ENCODE measurements at regions not wholly inside any gene's neighbourhood (a gene's known extent, or its start where the extent isn't known, plus 50 kb on each side); places are given as distances from the start of the nearest gene placed in this dataset.

DNA sequence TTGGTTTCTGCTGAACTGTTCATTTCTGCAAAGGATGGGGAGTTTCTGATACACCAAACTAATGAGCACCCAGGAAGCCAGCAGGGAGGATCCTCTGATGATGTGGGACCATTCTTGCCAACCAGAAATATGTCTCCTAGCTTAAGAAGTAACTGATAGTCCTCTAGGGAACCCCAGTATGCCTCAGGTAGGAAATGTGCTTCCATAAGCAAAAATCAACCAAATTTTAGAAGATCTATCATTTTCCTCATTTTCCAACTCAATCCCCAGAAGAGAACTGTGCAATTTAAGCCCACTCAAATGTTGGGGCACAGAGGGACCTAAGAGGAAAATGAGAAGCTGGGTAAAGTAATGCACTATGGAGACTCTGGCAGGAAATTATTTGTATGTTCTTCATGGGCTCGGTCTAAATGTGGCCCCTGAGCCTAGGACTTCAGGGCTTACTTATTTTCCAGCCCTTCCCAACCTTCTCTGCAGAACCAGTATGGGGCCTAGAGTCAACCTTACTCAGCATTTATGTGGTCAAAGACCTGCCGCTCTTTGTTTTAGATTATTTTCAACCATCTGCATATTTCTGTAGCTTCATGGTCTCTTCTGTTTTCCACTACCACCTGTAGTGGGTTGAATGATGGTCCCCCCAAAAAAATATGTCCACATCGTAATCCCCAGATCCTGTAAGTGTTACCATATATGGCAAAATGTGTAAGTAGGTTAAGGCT, 359.8 kb upstream of the CDH4 start:
- no peak for DNase-seq

DNA sequence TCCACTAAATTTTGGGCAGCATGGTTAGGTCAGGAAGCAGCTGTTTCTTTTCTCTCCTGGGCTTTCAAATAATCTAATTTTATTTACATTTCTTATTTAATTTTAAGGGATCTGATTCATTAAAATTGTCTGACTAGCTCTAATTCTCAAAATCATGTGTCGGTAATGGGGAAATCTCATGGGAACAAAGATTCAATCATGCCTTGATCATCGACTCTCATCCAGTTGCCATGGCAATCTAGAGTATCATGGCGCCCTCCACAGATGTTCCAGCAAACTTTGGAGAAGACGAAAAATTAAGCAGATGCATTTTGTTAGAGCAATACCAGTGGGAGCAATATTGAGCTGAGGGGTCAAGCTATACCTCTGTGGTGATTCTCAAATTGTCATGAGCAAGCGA, 358.0 kb upstream of the CDH4 start:
- no peak for DNase-seq

DNA sequence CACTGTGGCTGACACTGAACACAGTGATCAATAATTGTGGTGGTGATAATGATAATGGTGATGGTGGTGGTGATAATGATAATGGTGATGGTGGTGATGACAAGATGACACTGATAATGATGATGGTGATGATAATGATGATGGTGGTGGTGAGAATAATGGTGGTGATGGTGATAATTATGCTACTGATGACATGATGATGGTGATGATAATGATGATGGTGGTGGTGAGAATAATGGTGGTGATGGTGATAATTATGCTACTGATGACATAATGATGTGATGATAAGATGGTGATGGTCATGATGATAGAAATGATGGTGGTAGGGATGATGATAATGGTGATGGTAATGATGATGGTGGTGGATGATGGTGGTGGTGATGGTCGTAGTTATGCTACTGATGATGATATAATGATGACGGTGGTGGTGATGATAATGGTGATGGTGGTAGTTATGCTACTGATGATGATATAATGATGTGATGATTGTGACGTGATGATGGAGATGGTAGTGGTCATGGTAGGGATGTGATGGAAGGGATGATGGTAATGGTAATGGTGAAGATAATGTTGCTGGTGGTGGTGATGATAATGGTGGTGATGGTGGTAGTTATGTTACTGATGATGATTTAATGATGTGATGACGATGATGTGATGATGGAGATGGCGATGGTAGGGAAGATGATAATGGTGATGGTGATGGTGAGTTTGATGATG, 356.5 kb upstream of the CDH4 start:
- no peak for DNase-seq

DNA sequence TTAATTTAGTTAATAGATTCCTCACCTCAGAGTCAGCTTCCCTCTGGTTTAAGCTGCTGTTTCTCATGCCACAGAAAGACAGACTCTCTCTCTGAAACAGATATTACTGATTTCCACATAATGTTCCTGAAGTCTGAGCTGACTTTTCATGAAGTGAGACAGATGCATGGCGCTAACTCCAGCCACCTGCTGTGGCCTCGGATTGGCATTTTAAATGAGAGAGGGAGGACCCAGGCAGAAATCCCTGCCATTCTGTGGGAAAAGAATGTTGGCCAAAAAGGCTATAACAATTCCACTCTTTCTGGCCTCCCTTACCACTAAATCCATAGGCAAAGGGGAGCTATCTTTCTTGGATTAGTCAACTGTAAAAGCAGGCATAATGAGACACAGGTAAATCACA, 354.1 kb upstream of the CDH4 start:
- DNase-seq = no peak

DNA sequence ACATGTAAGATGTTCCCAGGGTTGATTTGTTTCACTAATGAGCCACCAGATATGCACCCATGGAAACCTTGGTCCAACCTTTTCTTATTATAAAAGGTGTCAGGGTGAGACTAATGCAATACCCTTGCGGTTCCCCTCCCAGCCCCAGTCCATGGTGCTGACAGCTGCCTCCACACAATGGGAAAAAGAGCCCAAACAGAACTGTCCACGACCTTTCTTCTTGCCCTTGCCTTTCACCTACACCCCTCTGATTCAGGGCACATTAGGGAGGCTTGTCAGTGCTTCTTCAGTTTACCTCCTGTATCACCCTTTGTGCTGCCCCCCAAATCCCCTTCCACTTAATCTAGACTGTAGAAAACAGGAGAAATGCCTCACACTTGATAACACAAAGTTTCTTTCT, 352.7 kb upstream of the CDH4 start:
- DNase-seq = no peak

DNA sequence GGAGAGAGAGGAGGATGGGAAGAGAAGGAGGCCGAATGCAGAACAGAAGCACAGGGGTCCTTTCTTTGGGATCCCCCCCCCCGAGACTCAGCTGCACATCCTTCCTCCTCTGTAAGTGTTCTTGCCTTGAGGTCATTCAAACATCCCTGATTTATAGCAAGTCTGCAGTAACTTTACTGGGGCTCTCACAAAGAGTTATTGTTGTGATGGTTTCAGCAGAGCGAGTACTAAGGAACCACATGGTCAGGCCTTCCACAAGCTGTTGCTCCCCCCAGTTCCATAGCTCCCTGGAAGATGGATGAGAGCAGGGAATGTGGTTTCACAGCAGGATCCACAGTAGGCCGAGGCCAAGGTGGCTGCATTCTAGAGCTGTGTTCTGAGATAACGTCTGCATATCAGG, 351.4 kb upstream of the CDH4 start:
- DNase-seq = no peak

DNA sequence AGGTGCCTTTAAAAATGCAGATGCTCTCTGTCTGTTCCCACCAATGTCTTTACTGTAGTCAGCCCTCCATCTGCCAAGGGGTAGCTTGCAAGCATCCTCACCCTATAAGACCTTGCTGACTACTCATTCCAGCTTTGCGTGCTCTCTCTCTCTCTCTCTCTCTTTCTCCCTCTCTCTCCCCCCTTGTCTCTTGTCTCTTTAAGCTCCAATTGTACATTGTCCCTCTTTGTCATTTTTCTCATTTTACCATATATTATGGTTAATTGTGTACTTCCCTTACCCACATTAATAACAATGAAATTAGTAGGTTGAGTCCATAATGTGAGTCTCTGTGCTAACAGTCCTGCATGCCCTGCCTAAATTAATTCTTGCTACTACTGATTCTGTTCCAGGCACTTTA, 350.2 kb upstream of the CDH4 start:
- DNase-seq = no peak

DNA sequence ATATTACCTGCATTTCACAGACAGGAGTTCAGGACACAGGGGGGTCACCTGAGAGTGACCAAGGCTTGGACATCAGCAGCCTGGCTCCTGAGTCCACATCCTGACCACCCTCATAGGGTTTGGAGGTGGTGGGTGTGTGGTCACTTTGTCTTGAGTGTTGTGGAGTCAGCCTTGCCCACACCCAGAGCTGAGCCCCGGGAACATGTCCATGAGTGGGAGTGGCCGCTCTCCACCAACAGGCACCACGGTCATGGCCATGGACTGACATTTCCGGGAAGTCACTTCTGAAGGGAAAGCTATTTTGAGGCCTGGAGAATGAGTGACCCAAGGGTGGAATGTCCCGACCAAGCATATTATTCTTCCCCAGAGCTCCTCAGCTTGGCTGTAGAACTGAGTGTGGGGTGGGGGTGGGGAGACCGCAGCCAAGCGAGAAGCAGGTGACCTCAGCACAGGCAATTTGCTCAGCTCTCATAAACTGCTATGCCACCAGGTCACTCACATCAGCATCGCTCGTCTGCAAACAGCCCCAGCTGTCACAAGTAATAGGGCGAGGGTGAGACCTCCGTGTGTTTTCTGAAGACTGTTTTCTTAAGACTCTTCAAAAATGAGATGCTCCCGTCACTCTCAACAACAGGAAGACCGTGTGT, 348.6 kb upstream of the CDH4 start:
- DNase-seq = no peak

DNA sequence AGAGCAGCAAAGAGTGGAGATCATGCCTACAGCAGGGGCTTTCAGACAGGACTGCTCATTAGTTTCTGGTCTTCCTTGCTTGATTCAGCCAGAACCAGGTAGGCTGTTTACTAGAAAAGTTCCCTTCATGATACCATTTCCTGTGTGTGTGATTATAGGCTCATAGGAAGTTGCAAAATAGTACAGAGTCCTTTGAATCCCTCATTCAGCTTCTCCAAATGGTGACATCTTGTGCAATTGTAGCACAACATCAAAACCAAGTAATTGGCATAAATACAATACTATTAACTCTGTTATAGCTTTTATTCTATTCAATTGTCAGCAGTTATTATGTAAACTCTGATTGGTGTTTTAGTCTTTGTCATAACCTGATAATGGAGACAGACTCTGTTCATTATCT, 347.3 kb upstream of the CDH4 start:
- DNase-seq = no peak

DNA sequence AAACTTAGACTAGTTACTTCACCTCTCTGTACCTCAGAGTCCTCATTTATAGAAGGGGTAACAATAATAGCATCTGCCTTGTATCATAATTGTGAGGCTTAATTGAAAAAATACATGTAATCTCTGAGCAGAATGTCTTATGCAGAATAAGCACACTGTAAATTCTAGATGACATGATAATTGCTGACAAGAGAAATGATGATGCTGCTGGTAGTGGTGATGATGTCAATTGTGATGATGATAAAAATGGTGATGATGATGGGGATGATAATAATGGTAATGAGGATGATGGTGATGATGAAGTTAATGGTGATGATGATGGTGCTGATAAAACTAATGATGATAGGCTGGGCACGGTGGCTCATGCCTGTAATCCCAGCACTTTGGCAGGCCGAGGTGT, 346.1 kb upstream of the CDH4 start:
- no peak for DNase-seq

DNA sequence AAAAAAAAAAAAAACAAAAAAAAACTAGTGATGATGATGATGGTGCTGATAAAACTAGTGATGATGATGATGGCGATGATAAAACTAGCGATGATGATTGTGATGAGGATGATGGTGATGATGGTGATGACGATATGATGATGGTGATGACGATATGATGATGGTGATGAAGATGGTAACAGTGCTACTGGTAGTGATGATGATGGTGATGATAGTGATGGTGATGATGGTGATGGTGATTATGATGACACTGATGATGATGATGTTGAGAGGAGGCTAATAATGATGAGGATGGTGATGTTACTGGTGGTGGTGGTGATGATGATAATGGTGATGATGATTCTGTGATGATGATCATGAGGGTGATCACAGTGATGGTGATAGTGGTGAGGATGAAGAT, 345.5 kb upstream of the CDH4 start:
- DNase-seq = no peak

DNA sequence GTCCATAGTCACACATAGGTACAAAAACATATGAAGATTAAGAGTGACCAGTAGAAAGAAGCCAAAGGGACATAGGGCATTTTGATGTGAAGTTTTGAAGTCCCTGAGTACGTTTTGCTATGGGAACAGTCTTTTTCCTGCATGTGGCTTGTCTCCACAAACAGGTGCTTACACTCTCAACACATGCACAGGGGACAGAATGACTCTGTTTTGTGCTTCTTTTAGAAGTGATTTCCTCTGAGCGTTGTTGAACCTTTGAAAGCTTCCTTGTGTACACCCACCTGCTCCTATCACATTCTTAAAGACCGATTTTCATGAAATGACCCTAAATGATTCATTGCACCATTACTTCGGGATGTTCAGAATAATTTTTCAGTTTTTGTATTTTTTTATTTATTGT, 338.8 kb upstream of the CDH4 start:
- no peak for DNase-seq

DNA sequence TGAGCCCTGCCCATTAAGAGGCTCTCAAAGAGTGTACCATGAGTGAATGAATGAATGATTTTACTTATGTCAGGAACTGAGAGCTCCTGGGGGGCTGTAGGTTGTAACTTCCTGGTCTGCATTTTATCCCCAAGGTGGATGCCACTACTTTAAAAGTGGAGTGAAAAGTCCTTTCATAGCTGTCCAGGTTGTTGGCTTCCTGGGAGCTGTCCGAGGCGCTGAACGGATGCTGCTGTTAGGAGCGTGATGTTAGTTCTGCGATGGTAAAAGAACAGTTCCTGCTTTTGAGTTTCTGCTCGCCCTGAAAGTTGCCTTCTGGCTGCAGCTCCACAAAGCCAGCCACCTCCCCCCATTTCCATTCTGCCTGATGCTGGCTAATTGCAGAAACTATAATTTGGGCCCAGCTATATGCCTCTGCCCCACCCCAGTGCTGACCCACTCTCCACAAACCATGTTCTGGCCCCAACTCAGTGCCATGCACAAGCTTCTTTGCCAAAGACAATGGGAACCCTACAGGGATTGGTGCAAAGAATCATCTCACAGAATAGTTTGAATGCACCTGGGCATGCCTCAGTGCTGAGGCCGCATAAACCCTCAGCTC, 330.9 kb upstream of the CDH4 start:
- no peak for DNase-seq

DNA sequence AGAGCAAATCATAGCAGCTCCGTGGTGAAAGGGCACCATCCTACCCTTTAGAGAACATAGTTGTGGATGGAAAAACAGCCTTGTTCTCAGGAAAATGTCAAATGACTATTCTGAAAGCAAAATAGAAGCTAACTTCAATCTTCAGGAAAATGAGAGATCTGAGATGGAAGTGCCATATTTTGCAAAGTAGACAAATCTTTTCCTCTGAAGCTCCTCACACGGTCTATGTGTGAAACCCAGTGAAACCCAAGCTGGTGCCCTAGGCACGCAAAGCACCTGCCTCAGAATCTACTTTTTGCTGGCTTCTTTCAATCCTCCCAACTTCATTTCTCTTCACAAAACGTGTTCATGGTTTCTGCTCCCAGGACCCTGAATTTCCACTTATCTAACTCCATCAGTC, 325.2 kb upstream of the CDH4 start:
- no peak for DNase-seq

DNA sequence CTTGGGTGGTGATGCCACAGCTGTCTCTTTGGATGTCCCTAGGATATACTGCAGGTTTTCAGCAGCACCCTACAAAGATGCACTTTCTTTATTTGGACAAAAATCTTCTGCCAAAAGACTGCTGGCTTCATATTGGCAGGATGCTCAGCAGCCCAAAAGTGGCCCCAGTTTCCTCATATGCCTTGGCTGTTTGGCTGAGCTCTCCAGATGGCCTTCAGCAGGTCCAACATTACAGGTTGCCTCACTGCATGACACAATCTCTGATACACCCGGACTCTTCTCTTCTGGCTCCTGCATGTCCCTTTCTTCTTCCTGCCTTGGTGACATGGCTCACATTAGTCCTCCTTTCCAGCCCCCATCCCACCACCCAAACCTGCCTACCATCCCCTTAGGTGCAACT, 323.7 kb upstream of the CDH4 start:
- no peak for DNase-seq

DNA sequence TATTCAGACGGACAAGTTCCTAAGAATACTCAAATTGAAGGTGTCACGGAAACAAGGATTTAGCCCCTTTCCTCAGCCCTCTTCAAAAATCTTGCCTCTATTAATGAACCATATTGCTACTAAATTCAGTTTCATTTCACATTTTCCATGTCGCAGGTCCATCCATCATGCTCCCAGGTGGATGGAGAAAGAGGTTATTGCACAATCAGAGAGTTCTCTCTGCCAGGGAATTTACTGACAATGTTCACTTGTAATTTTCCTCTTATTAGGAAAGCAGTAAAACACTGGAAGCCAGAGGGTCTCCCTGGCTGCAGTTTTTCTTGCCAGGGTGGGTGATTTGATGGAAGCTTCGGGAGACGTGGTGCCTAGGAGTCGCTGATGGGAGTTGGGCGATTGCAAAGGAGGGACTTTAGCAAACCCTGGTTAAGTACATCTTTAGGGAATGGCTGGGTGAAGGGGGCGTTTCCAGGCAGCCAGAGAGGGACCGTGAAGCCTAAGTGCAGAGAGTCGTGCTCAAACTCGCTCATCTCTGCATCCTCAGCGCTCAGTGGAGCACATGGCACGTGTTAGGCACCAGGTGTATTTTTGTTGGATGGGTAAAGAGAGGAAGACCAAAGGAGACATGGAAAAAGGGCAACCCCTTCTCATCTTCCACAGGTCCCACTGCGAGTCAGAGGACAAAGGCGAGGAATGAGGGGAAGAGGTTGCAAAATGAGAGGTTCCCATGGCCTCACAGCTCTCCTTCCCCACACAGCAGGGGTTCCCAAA, 321.9 kb upstream of the CDH4 start:
- DNase-seq = no peak

DNA sequence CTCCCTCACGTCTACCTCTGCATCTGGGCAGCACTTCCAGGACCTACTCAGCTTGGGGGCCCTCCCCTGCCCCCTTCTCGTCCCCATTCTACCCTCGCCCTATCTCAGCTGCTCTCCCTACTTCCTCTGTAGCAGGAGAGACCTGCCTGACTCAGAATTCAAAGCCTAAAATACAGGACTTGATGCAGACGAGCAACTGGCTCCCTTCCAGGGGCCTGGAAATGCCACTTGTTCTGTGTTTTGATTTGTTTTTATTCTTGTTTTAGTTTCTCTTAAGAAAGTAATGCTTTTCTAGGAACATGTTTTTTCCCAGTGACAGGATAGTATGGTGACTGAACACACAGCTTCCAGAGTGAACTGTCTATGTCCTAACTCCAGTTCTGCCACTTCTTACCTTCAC, 320.4 kb upstream of the CDH4 start:
- DNase-seq = no peak

DNA sequence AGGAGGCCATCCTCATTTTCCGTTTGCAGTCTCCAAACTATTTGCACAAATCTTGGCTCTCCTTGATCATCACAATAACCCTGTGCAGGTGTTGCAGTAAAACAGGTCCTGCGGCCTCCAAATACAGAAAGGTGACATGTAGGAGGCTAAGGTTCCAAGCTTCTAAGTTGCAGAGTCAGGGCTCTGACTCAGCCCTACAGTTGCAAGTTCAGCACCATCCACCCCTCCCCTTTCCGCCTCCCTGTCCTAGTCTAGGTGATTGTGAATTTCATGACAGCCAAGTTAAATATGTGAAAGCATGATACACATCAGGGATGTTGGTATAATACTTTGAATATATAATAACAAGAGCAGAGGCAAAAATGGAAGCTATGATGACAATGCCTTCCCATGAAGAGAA, 317.3 kb upstream of the CDH4 start:
- no peak for DNase-seq

DNA sequence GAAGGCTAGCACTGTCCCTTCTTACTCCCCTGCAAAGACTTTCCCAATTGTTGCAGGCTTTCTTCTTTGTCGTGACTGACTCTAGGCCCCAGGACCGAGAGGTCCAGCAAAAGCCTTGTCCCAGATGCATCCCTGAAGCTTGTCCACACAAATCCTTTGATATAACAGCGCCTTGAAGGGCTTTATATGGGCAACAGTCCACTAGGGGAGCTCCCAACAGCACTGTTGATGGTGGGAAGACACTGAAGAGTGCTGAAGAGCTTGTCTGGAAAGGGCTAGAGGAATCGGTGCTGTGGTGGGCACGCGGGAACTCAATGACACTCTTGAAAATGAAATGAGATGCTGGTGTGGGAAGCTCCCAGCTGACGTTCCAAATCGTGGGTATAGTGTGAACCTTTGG, 316.1 kb upstream of the CDH4 start:
- no peak for DNase-seq

DNA sequence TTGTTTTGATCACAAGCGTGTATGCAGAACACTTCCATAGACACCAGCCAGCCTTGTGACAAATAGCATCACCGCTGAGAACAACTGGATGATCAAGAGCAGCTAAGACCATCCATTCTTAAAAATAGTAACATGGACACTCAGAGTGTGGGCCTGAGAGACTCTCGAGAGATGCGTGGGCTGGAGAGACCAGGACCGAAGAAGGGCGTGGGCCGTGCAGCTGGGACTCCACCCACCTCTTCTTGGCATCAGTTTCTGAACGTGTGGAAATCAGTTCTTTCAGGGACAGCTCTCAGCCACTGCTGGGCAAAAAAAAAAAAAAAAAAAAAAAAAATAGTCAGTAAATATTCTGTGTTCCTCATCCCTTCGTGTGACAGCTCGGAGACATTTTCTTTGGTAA, 314.5 kb upstream of the CDH4 start:
- no peak for DNase-seq

DNA sequence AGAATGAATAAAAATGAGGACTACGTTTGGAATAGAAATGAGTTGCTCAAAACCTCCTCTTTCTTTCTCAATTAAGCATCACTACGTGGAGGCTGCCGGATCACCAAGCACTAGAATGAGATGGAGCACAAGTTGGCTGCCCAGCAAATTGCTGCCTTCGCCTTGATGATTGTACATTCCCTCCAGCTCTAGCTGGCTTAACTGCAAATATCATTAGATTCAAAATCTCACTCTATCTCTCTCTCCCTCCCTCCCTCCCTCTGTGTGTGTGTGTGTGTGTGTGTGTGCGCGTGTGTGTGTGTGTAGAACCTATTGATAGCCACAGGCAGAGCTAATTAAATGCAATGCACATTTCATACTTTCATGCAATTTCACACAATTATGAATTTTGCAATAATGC, 310.7 kb upstream of the CDH4 start:
- DNase-seq = no peak

DNA sequence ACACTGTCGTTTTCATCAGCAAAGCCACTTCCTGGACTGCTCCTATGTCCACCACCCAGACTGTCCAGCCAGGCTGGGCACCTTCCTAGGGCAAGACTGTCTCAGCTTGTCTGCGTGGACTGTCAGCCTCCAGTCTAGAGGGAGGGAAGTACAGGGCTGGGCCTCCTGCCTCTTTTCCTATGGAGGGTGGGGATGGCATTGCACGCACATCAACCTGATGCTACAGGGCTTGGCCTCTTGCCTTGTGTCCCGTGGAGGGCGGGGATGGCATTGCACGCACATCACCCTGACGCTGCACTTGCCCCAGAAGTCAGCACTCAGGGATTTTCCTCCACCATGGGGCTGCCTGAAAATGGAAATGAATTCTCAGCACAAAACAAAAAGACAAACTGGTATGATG, 304.2 kb upstream of the CDH4 start:
- no peak for DNase-seq

DNA sequence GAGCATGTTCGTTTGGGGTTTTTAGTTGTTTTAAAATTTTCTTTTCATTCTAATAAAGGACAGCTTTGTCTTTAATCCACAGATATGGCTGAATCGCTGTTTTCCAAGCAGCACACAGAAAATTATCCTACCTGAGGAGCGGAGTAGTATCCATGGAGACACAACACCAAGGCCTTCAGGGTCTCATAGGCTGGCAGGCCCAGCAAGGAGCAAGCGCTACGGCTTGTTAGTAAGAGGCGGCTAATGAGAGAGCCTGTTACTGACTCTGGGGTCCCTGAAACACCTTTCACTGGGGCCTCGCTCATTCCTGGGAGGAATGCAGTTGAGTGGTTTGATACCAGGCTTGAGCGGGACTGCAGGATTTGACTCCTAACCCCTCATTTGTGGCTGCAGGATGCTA, 303.8 kb upstream of the CDH4 start:
- DNase-seq = no peak

Measured in NCI-H1694 (cell line).